WTC11 (cell line): ENCODE measurements at regions not wholly inside any gene's neighbourhood (a gene's known extent, or its start where the extent isn't known, plus 50 kb on each side); places are given as distances from the start of the nearest gene placed in this dataset.

Experiments used
- ATAC-seq: fragments of 200-7000 bp; cut with Tn5 transposase; 2 replicates; pipeline ENCODE4 v1.10.0; 2021; ENCODE audit warnings: mild to moderate bottlenecking, moderate library complexity
- CTCF ChIA-PET: fragments of 300-600 bp; sonication (Branson Sonifier 250); formaldehyde crosslinking; loops from one replicate; lab custom pipeline; 2021; ENCODE audit warnings: antibody characterized with exemption; lab: Charles Lee
- POLR2A ChIA-PET: fragments of 350-600 bp; sonication (Branson Sonifier 250); formaldehyde crosslinking; loops from one replicate; lab custom pipeline; 2021; ENCODE audit warnings: antibody characterized with exemption; lab: Charles Lee
- DNase-seq: peaks from one replicate; pipeline ENCODE4 v3.0.0; 2021; ENCODE audit warnings: low spot score
- H3K27ac Mint-ChIP-seq: 2 replicates; pipeline ENCODE4 v1.8.0; 2021; ENCODE audit warnings: mixed read lengths
- H3K27me3 Mint-ChIP-seq: 2 replicates; pipeline ENCODE4 v1.8.0; 2021; ENCODE audit warnings: low read depth, mild to moderate bottlenecking, moderate library complexity, mixed read lengths
- H3K36me3 Mint-ChIP-seq: 2 replicates; pipeline ENCODE4 v1.8.0; 2021; ENCODE audit warnings: mixed read lengths
- H3K4me1 Mint-ChIP-seq: 2 replicates; pipeline ENCODE4 v1.8.0; 2022; ENCODE audit warnings: mixed read lengths
- H3K4me3 Mint-ChIP-seq: 2 replicates; pipeline ENCODE4 v1.8.0; 2021; ENCODE audit warnings: mild to moderate bottlenecking, moderate library complexity, mixed read lengths
- H3K9me3 Mint-ChIP-seq: 2 replicates; pipeline ENCODE4 v1.8.0; 2021; ENCODE audit warnings: mixed read lengths
- AR ChIP-seq: fragments of 250-450 bp; sonication (Bioruptor Pico); IDR thresholded peaks from 2 replicates; pipeline ENCODE4 v1.9.0; 2021; ENCODE audit warnings: mild to moderate bottlenecking
- ATF2 ChIP-seq: sonication (generic); formaldehyde crosslinking; IDR thresholded peaks from 2 replicates; pipeline ENCODE4 v1.8.1; 2022; ENCODE audit warnings: low read depth, missing genetic modification reagents, borderline replicate concordance
- CREB1 ChIP-seq: sonication (generic); formaldehyde crosslinking; IDR thresholded peaks from 2 replicates; pipeline ENCODE4 v1.8.0; 2023; ENCODE audit warnings: mild to moderate bottlenecking, missing genetic modification reagents
- FOXJ3 ChIP-seq: sonication (generic); formaldehyde crosslinking; IDR thresholded peaks from 2 replicates; pipeline ENCODE4 v1.9.0; 2021; ENCODE audit warnings: missing genetic modification reagents, mild to moderate bottlenecking, borderline replicate concordance
- GTF2I ChIP-seq: fragments of 250-450 bp; sonication (Bioruptor Pico); conservative IDR thresholded peaks from 2 replicates; pipeline ENCODE4 v1.4.0; 2021; ENCODE audit warnings: mild to moderate bottlenecking
- MYBL2 ChIP-seq: sonication (generic); formaldehyde crosslinking; IDR thresholded peaks from 2 replicates; pipeline ENCODE4 v1.8.1; 2023; ENCODE audit warnings: mild to moderate bottlenecking, moderate library complexity, missing genetic modification reagents
- NFATC4 ChIP-seq: fragments of 250-450 bp; sonication (Bioruptor Pico); IDR thresholded peaks from 2 replicates; pipeline ENCODE4 v1.9.0; 2021; ENCODE audit warnings: mild to moderate bottlenecking
- NR1H2 ChIP-seq: sonication (generic); formaldehyde crosslinking; IDR thresholded peaks from 2 replicates; pipeline ENCODE4 v1.9.0; 2021; ENCODE audit warnings: mild to moderate bottlenecking, moderate library complexity, missing genetic modification reagents
- SOX15 ChIP-seq: fragments of 250-450 bp; sonication (Bioruptor Pico); IDR thresholded peaks from 2 replicates; pipeline ENCODE4 v1.9.0; 2021; ENCODE audit warnings: mild to moderate bottlenecking
- TCF7 ChIP-seq: sonication (generic); formaldehyde crosslinking; IDR thresholded peaks from 2 replicates; pipeline ENCODE4 v1.8.0; 2022; ENCODE audit warnings: mild to moderate bottlenecking, low read depth, missing genetic modification reagents, moderate library complexity
- ZMAT4 ChIP-seq: fragments of 250-450 bp; sonication (Bioruptor Pico); IDR thresholded peaks from 2 replicates; pipeline ENCODE4 v1.9.0; 2021; ENCODE audit warnings: mild to moderate bottlenecking
- ZNF121 ChIP-seq: sonication (generic); formaldehyde crosslinking; IDR thresholded peaks from 2 replicates; pipeline ENCODE4 v1.8.0; 2023; ENCODE audit warnings: missing genetic modification reagents
- ZNF219 ChIP-seq: sonication (generic); formaldehyde crosslinking; IDR thresholded peaks from 2 replicates; pipeline ENCODE4 v1.8.0; 2023; ENCODE audit warnings: missing genetic modification reagents, mild to moderate bottlenecking, borderline replicate concordance
- ZNF396 ChIP-seq: fragments of 250-450 bp; sonication (Bioruptor Pico); IDR thresholded peaks from 2 replicates; pipeline ENCODE4 v1.8.0; 2021; ENCODE audit warnings: mild to moderate bottlenecking, moderate library complexity, borderline replicate concordance
- ZNF416 ChIP-seq: fragments of 250-450 bp; sonication (Bioruptor Pico); IDR thresholded peaks from 2 replicates; pipeline ENCODE4 v1.9.0; 2021; ENCODE audit warnings: mild to moderate bottlenecking, inconsistent platforms
- ZNF425 ChIP-seq: fragments of 250-450 bp; sonication (Bioruptor Pico); conservative IDR thresholded peaks from 2 replicates; pipeline ENCODE4 v1.9.0; 2021; ENCODE audit warnings: mild to moderate bottlenecking

GRCh38 chr1:223016381-223016780 is 126.7 kb downstream of the TLR5 start:
- H3K4me1 Mint-ChIP-seq = peaks cover 59% of the 10 kb centered on the region
- peak overlapping the region; percentile 21; the same call in 1 of the 2 replicates for H3K27ac Mint-ChIP-seq
- TF ChIP-seq ZNF121 (no peak), ZNF219 (CRISPR knock-in tag) (no peak)
- TF ChIP-seq, all 79 proteins: peak for 0
- POLR2A ChIA-PET = interaction anchor here (0.7 to 1.0 kb wide), 2 partner anchors 48 to 219 kb away, joined by 3 to 4 read pairs; no protein-coding TSS in a partner anchor
- no peak for ATAC-seq
- Mint-ChIP-seq H3K36me3 (peaks cover 73% of the 10 kb centered on the region), H3K9me3 (no peaks in the 10 kb centered on the region), H3K4me3 (no peak overlapping the region), H3K27me3 (no peaks in the 10 kb centered on the region; the same call in 1 of the 2 replicates)
- CTCF ChIA-PET = interaction anchor here (1.7 to 1.9 kb wide), 3 partner anchors 74 to 117 kb away, joined by 4 to 8 read pairs (median 4); no protein-coding TSS in a partner anchor
- no peak for DNase-seq

- ATAC-seq = peak; percentile 5
- Mint-ChIP-seq H3K4me3 (no peak overlapping the region), H3K27me3 (no peaks in the 10 kb centered on the region; the same call in 1 of the 2 replicates), H3K27ac (peak overlapping the region; percentile 21; the same call in 1 of the 2 replicates), H3K36me3 (peaks cover 78% of the 10 kb centered on the region), H3K9me3 (no peaks in the 10 kb centered on the region), H3K4me1 (peaks cover 61% of the 10 kb centered on the region)
- TF ChIP-seq ZNF416 (CRISPR knock-in tag) = peak; percentile 81
- no peak for TF ChIP-seq NR1H2 (CRISPR knock-in tag)
- TF ChIP-seq NFATC4 = 0 out of 2 replicates have a peak, but pooled peaks have one; percentile 66
- TF ChIP-seq AR = 0 out of 2 replicates have a peak, but pooled peaks have one; percentile 62
- TF ChIP-seq ZNF396 (CRISPR knock-in tag) = no peak
- 0 out of 2 replicates have a peak, but pooled peaks have one; percentile 74 for TF ChIP-seq ZNF425 (CRISPR knock-in tag)
- 0 out of 2 replicates have a peak, but pooled peaks have one; percentile 18 for TF ChIP-seq ZMAT4 (CRISPR knock-in tag)
- TF ChIP-seq CREB1 (CRISPR knock-in tag) = no peak
- TF ChIP-seq MYBL2 (CRISPR knock-in tag) = 0 out of 2 replicates have a peak, but pooled peaks have one; percentile 38
- ChIA-PET POLR2A (interaction anchor here (1.0 kb wide), 1 partner anchor 219 kb away, joined by 3 read pairs; no protein-coding TSS in a partner anchor), CTCF (no interaction called here)
- no peak for DNase-seq
These were observed 126.2 kb downstream of the TLR5 start for GRCh38 chr1:223016890-223017289.

- POLR2A ChIA-PET = no interaction called here
- Mint-ChIP-seq H3K36me3 (peaks cover 82% of the 10 kb centered on the region), H3K27me3 (no peaks in the 10 kb centered on the region; the same call in 1 of the 2 replicates), H3K27ac (peak overlapping the region; percentile 58), H3K9me3 (no peaks in the 10 kb centered on the region), H3K4me1 (peaks cover 61% of the 10 kb centered on the region)
- CTCF ChIA-PET = no interaction called here
- no peak for DNase-seq
- TF ChIP-seq ATF2 (CRISPR knock-in tag) = no peak
- 0 out of 2 replicates have a peak, but pooled peaks have one; percentile 50 for TF ChIP-seq FOXJ3 (CRISPR knock-in tag)
- TF ChIP-seq TCF7 = no peak
- no peak for TF ChIP-seq SOX15 (CRISPR knock-in tag)
- no peak for TF ChIP-seq GTF2I
- TF ChIP-seq, all 79 proteins: peak for 1
- ATAC-seq = peak; percentile 0
- no peak overlapping the region for H3K4me3 Mint-ChIP-seq
These were observed 125.8 kb downstream of the TLR5 start for GRCh38 chr1:223017291-223017690.
